CD4-positive, alpha-beta T cell (primary cell): ENCODE measurements at regions not wholly inside any gene's neighbourhood (a gene's known extent, or its start where the extent isn't known, plus 50 kb on each side); places are given as distances from the start of the nearest gene placed in this dataset.

Experiments
- ATAC-seq: fragments of 200-7000 bp; cut with Tn5 transposase; one replicate; pipeline ENCODE4 v1.10.0; 2022; ENCODE audit warnings: mild to moderate bottlenecking; ENCODE audit not compliant: poor library complexity
- CTCF ChIA-PET: fragments of 350-600 bp; sonication (Branson Sonifier 250); formaldehyde crosslinking; loops from one replicate; lab custom pipeline; 2021; ENCODE audit warnings: antibody characterized with exemption, inconsistent platforms; lab: Charles Lee
- POLR2A ChIA-PET: fragments of 350-600 bp; sonication (Branson Sonifier 250); formaldehyde crosslinking; loops from one replicate; lab custom pipeline; 2021; ENCODE audit warnings: antibody characterized with exemption, inconsistent platforms; lab: Charles Lee
- DNase-seq, 14 experiments: peaks; one replicate each; pipeline ENCODE4 v3.0.0-alpha.2; 2013 to 2020; ENCODE audit warnings: mixed read lengths in 2 of 14
- H3K27ac ChIP-seq, 2 donors: one replicate each; pipeline versions ENCODE4 v1.5.1 to v1.7.0; 2013; ENCODE audit warnings: low read length in 2 of 2, low read depth in 1 of 2, mild to moderate bottlenecking in 1 of 2
- H3K27me3 ChIP-seq, 2 experiments: 1 replicate in 1 of 2; 2 replicates in 1 of 2; pipeline versions ENCODE4 v1.6.1 to v1.7.0; 2013; ENCODE audit warnings: low read length in 2 of 2, control low read depth in 1 of 2, mild to moderate bottlenecking in 1 of 2, moderate library complexity in 1 of 2; ENCODE audit not compliant: insufficient read depth in 2 of 2, control insufficient read depth in 1 of 2
- H3K36me3 ChIP-seq: one replicate; pipeline ENCODE4 v1.6.1; 2013; ENCODE audit warnings: low read length, control low read depth; ENCODE audit not compliant: insufficient read depth
- H3K4me1 ChIP-seq: one replicate; pipeline ENCODE4 v1.6.1; 2013; ENCODE audit warnings: low read length, control low read depth; ENCODE audit not compliant: insufficient read depth
- H3K4me3 ChIP-seq: one replicate; pipeline ENCODE4 v1.5.1; 2013; ENCODE audit warnings: mild to moderate bottlenecking, low read length, moderate library complexity
- H3K9me3 ChIP-seq, 2 experiments: 1 replicate in 1 of 2; 2 replicates in 1 of 2; pipeline versions ENCODE4 v1.6.1 to v1.7.0; 2013; ENCODE audit warnings: low read length in 2 of 2, mild to moderate bottlenecking in 2 of 2, control low read depth in 1 of 2, moderate library complexity in 1 of 2; ENCODE audit not compliant: control insufficient read depth in 1 of 2, insufficient read depth in 1 of 2
- H3K27ac Mint-ChIP-seq: one replicate; pipeline ENCODE4 v1.8.0; 2020; ENCODE audit warnings: mixed read lengths
- H3K27me3 Mint-ChIP-seq: one replicate; pipeline ENCODE4 v1.8.0; 2021; ENCODE audit warnings: mixed read lengths
- H3K36me3 Mint-ChIP-seq: one replicate; pipeline ENCODE4 v1.8.0; 2021; ENCODE audit warnings: low read depth, mixed read lengths
- H3K4me1 Mint-ChIP-seq: one replicate; pipeline ENCODE4 v1.8.0; 2021; ENCODE audit warnings: low read depth, mixed read lengths
- H3K4me3 Mint-ChIP-seq: one replicate; pipeline ENCODE4 v1.8.0; 2020; ENCODE audit warnings: mild to moderate bottlenecking, mixed read lengths
- H3K9me3 Mint-ChIP-seq: one replicate; pipeline ENCODE4 v1.8.0; 2020; ENCODE audit warnings: mixed read lengths
- intact Hi-C, 2 experiments: fragments of 100-400 bp; cut with DNase I in 1 of 2; cut with micrococcal nuclease in 1 of 2; formaldehyde crosslinking; loops; one replicate each; pipeline versions ENCODE4 v1.15.1 to v1.9.0; 2023 to 2025; cut with DNase I, micrococcal nuclease
- TF ChIP-seq, protein P1 (sequence below): fragments of 200-600 bp; IDR thresholded peaks from one replicate; pipeline ENCODE4 v1.8.0; 2022; ENCODE audit warnings: antibody characterized with exemption, mild to moderate bottlenecking

DNA sequence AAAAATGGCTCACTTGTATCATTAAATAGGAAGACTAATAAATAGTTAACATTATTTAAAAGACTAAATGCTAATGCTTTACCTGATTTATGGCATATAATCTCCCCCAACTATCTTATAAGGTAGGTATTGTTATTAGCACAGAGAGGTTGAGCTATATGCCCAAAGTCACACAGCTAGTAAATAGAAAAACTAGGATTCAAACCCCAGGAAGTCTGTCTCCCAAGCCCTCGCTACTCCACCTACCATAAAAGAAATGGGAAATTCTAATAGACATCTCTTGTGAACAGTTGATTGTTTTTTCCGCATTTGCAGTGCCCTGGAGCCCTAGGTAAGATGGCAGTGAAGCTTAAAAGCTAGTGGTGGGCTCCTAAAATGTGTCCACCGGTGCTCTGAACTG lies 65.2 kb upstream of the SOD1 start:
- H3K27me3 ChIP-seq, result no peaks in the 10 kb centered on the region
- Mint-ChIP-seq H3K27me3 (no peaks in the 10 kb centered on the region), H3K9me3 (no peaks in the 10 kb centered on the region), H3K4me3 (no peak overlapping the region), H3K4me1 (no peaks in the 10 kb centered on the region), H3K27ac (no peak overlapping the region), H3K36me3 (no peaks in the 10 kb centered on the region)
- TF ChIP-seq, protein P1, sequence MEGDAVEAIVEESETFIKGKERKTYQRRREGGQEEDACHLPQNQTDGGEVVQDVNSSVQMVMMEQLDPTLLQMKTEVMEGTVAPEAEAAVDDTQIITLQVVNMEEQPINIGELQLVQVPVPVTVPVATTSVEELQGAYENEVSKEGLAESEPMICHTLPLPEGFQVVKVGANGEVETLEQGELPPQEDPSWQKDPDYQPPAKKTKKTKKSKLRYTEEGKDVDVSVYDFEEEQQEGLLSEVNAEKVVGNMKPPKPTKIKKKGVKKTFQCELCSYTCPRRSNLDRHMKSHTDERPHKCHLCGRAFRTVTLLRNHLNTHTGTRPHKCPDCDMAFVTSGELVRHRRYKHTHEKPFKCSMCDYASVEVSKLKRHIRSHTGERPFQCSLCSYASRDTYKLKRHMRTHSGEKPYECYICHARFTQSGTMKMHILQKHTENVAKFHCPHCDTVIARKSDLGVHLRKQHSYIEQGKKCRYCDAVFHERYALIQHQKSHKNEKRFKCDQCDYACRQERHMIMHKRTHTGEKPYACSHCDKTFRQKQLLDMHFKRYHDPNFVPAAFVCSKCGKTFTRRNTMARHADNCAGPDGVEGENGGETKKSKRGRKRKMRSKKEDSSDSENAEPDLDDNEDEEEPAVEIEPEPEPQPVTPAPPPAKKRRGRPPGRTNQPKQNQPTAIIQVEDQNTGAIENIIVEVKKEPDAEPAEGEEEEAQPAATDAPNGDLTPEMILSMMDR, result no peak
- CTCF ChIA-PET, result no interaction called here
- no peaks in the 10 kb centered on the region for H3K36me3 ChIP-seq
- POLR2A ChIA-PET, result no interaction called here
- ATAC-seq, result no peak
- H3K4me3 ChIP-seq, result no peak overlapping the region
- no peaks in the 10 kb centered on the region for H3K4me1 ChIP-seq
- peaks cover 0 to 3% of the 10 kb centered on the region in 2 experiments for H3K9me3 ChIP-seq
- no peak for DNase-seq
- no peak overlapping the region for H3K27ac ChIP-seq
- intact Hi-C loops, result no loop called here

DNA sequence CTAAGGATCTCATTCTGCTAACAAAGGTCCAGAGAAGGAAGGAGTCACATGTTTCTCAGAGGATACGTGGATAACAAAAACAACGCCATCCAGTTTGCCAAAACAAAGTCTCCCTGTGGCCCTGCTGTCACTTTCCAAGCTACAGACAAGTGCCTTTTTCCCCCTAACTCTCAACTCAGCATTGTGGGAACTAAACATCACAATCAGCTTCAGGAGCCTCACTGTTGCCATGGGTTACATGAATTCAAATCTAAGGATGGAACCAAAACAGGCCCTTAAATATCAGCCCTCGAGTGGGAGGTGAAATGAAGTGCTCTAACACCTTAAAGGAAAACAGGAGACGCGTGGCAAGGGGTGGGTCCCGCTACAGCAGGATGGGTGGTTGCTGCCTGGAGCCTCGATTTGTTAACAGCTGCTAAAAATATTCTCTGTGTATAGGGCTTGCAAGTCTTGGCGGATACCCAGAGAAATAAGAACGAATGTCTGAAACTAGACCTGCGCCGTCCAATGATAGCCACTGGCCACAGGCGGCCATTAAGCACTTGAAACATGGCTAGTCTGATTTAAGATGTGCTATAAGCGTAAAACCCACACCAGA lies 66.4 kb upstream of the SOD1 start:
- Mint-ChIP-seq H3K27ac (no peak overlapping the region), H3K9me3 (no peaks in the 10 kb centered on the region), H3K4me3 (no peak overlapping the region), H3K36me3 (no peaks in the 10 kb centered on the region), H3K4me1 (no peaks in the 10 kb centered on the region), H3K27me3 (no peaks in the 10 kb centered on the region)
- H3K4me1 ChIP-seq, result no peaks in the 10 kb centered on the region
- ChIA-PET CTCF (no interaction called here), POLR2A (no interaction called here)
- ATAC-seq (no peak), DNase-seq (no peak)
- no peaks in the 10 kb centered on the region for H3K27me3 ChIP-seq
- H3K9me3 ChIP-seq, result peaks cover 0 to 3% of the 10 kb centered on the region in 2 experiments
- TF ChIP-seq, protein P1, result no peak
- intact Hi-C loops, result no loop called here
- H3K4me3 ChIP-seq, result no peak overlapping the region
- no peaks in the 10 kb centered on the region for H3K36me3 ChIP-seq
- H3K27ac ChIP-seq, result no peak overlapping the region

DNA sequence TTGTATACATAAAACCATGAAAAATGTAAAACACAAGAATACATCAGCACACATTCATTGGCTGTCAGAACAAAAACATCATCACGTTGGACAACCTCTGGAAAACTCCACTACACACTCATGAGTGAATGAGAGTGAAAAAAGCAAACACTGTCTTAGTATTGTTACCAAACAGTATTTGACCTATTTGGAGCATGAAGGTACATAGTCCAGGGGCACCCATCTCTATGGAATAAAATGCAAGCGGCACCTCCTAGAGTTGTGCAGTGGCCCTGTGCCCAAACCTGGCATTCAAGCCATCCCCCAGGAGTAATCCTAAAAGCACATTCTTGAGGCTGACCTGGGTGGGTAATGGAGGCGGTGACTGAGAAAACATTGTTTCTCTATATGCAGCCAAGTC lies 67.0 kb upstream of the SOD1 start:
- TF ChIP-seq, protein P1, result no peak
- CTCF ChIA-PET, result no interaction called here
- Mint-ChIP-seq H3K27ac (no peak overlapping the region), H3K27me3 (no peaks in the 10 kb centered on the region), H3K4me3 (no peak overlapping the region), H3K36me3 (no peaks in the 10 kb centered on the region), H3K4me1 (no peaks in the 10 kb centered on the region), H3K9me3 (no peaks in the 10 kb centered on the region)
- POLR2A ChIA-PET, result no interaction called here
- no peak for ATAC-seq
- Histone ChIP-seq H3K4me1 (no peaks in the 10 kb centered on the region), H3K27me3 (no peaks in the 10 kb centered on the region), H3K4me3 (no peak overlapping the region), H3K27ac (no peak overlapping the region), H3K36me3 (no peaks in the 10 kb centered on the region), H3K9me3 (peaks cover 0 to 3% of the 10 kb centered on the region in 2 experiments)
- intact Hi-C loops, result no loop called here
- no peak for DNase-seq
